RWPE2 (cell line): ENCODE measurements at regions not wholly inside any gene's neighbourhood (a gene's known extent, or its start where the extent isn't known, plus 50 kb on each side); places are given as distances from the start of the nearest gene placed in this dataset.
A peak's percentile ranks its signal among the peaks of the same experiment; 100 is the strongest.
"Not testable (repeated sequence)": the region's sequence is repeated elsewhere in the genome, so short reads cannot be mapped to it uniquely, and the experiment has no call there.

ENCODE experiments used
- ATAC-seq: fragments of 200-7000 bp; cut with Tn5 transposase; 3 replicates; pipeline ENCODE4 v1.9.1; 2021; ENCODE audit warnings: low read depth
- DNase-seq: peaks from one replicate; pipeline ENCODE4 v3.0.0-alpha.2; 2020; ENCODE audit warnings: low spot score
- H3K27ac ChIP-seq: fragments of 450-650 bp; 2 replicates; pipeline ENCODE4 v1.5.1; 2017; ENCODE audit warnings: mild to moderate bottlenecking; ENCODE audit not compliant: poor library complexity, severe bottlenecking
- H3K27me3 ChIP-seq: fragments of 250-450 bp; sonication (Bioruptor Pico); 2 replicates; pipeline ENCODE4 v1.5.1; 2021; ENCODE audit warnings: mild to moderate bottlenecking, moderate library complexity; ENCODE audit not compliant: insufficient read depth, poor library complexity, severe bottlenecking
- H3K36me3 ChIP-seq: fragments of 250-450 bp; sonication (Bioruptor Pico); 2 replicates; pipeline ENCODE4 v1.5.1; 2020; ENCODE audit warnings: low read depth, mild to moderate bottlenecking, moderate library complexity
- H3K4me1 ChIP-seq: fragments of 250-450 bp; sonication (Bioruptor Pico); 2 replicates; pipeline ENCODE4 v1.5.1; 2021; ENCODE audit warnings: mild to moderate bottlenecking, moderate library complexity; ENCODE audit not compliant: insufficient read depth, poor library complexity, severe bottlenecking
- H3K4me3 ChIP-seq: fragments of 250-450 bp; sonication (Bioruptor Pico); 2 replicates; pipeline ENCODE4 v1.5.1; 2021; ENCODE audit warnings: mild to moderate bottlenecking, moderate library complexity; ENCODE audit not compliant: severe bottlenecking
- H3K9me3 ChIP-seq: fragments of 250-450 bp; sonication (Bioruptor Pico); 2 replicates; pipeline ENCODE4 v1.5.1; 2021; ENCODE audit warnings: mild to moderate bottlenecking, moderate library complexity; ENCODE audit not compliant: severe bottlenecking
- CTCF ChIP-seq: fragments of 450-650 bp; IDR thresholded peaks from one replicate; pipeline ENCODE4 v1.5.1; 2017; ENCODE audit warnings: mild to moderate bottlenecking, moderate library complexity; ENCODE audit not compliant: poor library complexity, severe bottlenecking

GRCh38 chr2:63743982-63744966 is 97.4 kb upstream of the UGP2 start:
- Histone ChIP-seq H3K27ac (no peak overlapping the region), H3K4me3 (no peak overlapping the region), H3K4me1 (peaks cover 16% of the 10 kb centered on the region), H3K36me3 (no peaks in the 10 kb centered on the region), H3K27me3 (no peaks in the 10 kb centered on the region), H3K9me3 (no peaks in the 10 kb centered on the region)
- DNase-seq (no peak), ATAC-seq (no peak)
- TF ChIP-seq CTCF: no peak

- not testable (repeated sequence) for H3K9me3 ChIP-seq, H3K4me1 ChIP-seq, H3K27ac ChIP-seq, DNase-seq, H3K36me3 ChIP-seq, H3K27me3 ChIP-seq, H3K4me3 ChIP-seq, ATAC-seq
These were observed 95.1 kb upstream of the UGP2 start for GRCh38 chr2:63746548-63746947.

- Histone ChIP-seq H3K27ac (no peak overlapping the region), H3K36me3 (no peaks in the 10 kb centered on the region), H3K4me3 (no peak overlapping the region), H3K27me3 (no peaks in the 10 kb centered on the region), H3K9me3 (no peaks in the 10 kb centered on the region), H3K4me1 (peaks cover 7% of the 10 kb centered on the region)
- DNase-seq (no peak), ATAC-seq (no peak)
- no peak for TF ChIP-seq CTCF
These were observed 89.8 kb upstream of the UGP2 start for GRCh38 chr2:63751901-63752300.

GRCh38 chr2:63755216-63755615 is 86.5 kb upstream of the UGP2 start:
- Histone ChIP-seq H3K27ac (no peak overlapping the region), H3K4me3 (no peak overlapping the region), H3K9me3 (no peaks in the 10 kb centered on the region), H3K27me3 (no peaks in the 10 kb centered on the region), H3K36me3 (no peaks in the 10 kb centered on the region), H3K4me1 (peaks cover 7% of the 10 kb centered on the region)
- no peak for DNase-seq
- ATAC-seq: no peak
- TF ChIP-seq CTCF: no peak

- Histone ChIP-seq H3K27me3 (no peaks in the 10 kb centered on the region), H3K9me3 (no peaks in the 10 kb centered on the region), H3K4me1 (peaks cover 7% of the 10 kb centered on the region), H3K27ac (peak overlapping the region; percentile 14), H3K36me3 (no peaks in the 10 kb centered on the region), H3K4me3 (no peak overlapping the region)
- no peak for TF ChIP-seq CTCF
- no peak for DNase-seq
- peak; percentile 65; the same call in 2 of the 3 replicates for ATAC-seq
These were observed 85.7 kb upstream of the UGP2 start for GRCh38 chr2:63755965-63756364.
